ENCODE measurements at regions not wholly inside any gene's neighbourhood (a gene's known extent, or its start where the extent isn't known, plus 50 kb on each side); places are given as distances from the start of the nearest gene placed in this dataset.

DNA sequence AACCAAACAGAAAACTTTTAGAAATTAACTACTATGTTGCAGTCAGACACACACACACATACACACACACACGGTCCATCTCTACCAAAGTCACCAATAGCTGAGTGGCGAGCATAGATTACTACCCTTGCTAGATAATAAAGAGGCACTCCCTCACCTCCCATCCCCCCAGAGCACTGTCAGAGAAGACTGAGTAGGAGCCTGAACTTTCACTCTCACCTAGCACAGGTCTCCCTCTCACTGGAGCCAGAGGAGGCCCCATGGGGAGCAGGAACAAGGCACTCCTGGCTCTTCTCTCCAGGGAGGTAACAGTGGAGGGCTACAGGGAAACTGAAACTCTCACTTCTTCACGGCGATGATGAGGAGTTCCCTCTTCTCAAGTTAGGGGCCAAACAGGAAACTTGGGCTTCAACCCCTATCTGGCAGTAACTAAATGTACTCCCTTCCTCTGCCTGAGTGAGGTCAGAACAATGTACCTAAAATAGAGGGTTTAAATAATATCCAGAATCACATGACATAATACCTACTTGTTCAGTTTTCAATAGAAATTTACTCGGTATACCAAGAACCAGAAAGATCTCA lies 975.3 kb upstream of the GBE1 start:
- TF ChIP-seq, protein P1, sequence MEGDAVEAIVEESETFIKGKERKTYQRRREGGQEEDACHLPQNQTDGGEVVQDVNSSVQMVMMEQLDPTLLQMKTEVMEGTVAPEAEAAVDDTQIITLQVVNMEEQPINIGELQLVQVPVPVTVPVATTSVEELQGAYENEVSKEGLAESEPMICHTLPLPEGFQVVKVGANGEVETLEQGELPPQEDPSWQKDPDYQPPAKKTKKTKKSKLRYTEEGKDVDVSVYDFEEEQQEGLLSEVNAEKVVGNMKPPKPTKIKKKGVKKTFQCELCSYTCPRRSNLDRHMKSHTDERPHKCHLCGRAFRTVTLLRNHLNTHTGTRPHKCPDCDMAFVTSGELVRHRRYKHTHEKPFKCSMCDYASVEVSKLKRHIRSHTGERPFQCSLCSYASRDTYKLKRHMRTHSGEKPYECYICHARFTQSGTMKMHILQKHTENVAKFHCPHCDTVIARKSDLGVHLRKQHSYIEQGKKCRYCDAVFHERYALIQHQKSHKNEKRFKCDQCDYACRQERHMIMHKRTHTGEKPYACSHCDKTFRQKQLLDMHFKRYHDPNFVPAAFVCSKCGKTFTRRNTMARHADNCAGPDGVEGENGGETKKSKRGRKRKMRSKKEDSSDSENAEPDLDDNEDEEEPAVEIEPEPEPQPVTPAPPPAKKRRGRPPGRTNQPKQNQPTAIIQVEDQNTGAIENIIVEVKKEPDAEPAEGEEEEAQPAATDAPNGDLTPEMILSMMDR (IDR thresholded peaks at IDR 0.05), result no peak
- no peak for TF ChIP-seq POLR2A (IDR thresholded peaks at IDR 0.05)

Measured in Peyer's patch (tissue), 4 donors.